MCF 10A (cell line): ENCODE measurements at regions not wholly inside any gene's neighbourhood (a gene's known extent, or its start where the extent isn't known, plus 50 kb on each side); places are given as distances from the start of the nearest gene placed in this dataset.
"Not testable (repeated sequence)": the region's sequence is repeated elsewhere in the genome, so short reads cannot be mapped to it uniquely, and the experiment has no call there.

Experiments
- BruUV-seq: library from RNA; stranded (reverse); fragments of 400-500 nt; replicated peaks from 2 replicates; lab custom pipeline; 2021; lab: Mats Ljungman, UMichigan
- CTCF ChIA-PET: fragments of 300-600 bp; sonication (Branson Sonifier 250); formaldehyde crosslinking; extraction: SDS; loops from one replicate; lab custom pipeline; 2021; ENCODE audit warnings: antibody characterized with exemption, inconsistent platforms; lab: Yijun Ruan, JAX
- POLR2A ChIA-PET: fragments of 300-600, 350-650 bp; sonication (Branson Sonifier 250); formaldehyde crosslinking; extraction: SDS; loops from one replicate; lab custom pipeline; 2020; ENCODE audit warnings: antibody characterized with exemption, inconsistent platforms; lab: Yijun Ruan, JAX
- DNase-seq: peaks from one replicate; pipeline ENCODE4 v3.0.0-alpha.2; 2018; ENCODE audit not compliant: unreplicated experiment
- H3K27ac Mint-ChIP-seq: one replicate; pipeline ENCODE4 v1.8.0; 2022; ENCODE audit warnings: mild to moderate bottlenecking, low read depth, mixed read lengths; ENCODE audit not compliant: unreplicated experiment
- H3K27me3 Mint-ChIP-seq: one replicate; pipeline ENCODE4 v1.8.0; 2022; ENCODE audit warnings: mixed read lengths; ENCODE audit not compliant: insufficient read depth, unreplicated experiment
- H3K36me3 Mint-ChIP-seq: one replicate; pipeline ENCODE4 v1.8.0; 2022; ENCODE audit warnings: mild to moderate bottlenecking, moderate library complexity, mixed read lengths; ENCODE audit not compliant: insufficient read depth, unreplicated experiment
- H3K4me1 Mint-ChIP-seq: one replicate; pipeline ENCODE4 v1.8.0; 2022; ENCODE audit warnings: mixed read lengths; ENCODE audit not compliant: insufficient read depth, unreplicated experiment
- H3K4me3 Mint-ChIP-seq: one replicate; pipeline ENCODE4 v1.8.0; 2022; ENCODE audit warnings: mild to moderate bottlenecking, moderate library complexity, mixed read lengths; ENCODE audit not compliant: unreplicated experiment
- H3K9me3 Mint-ChIP-seq: one replicate; pipeline ENCODE4 v1.8.0; 2022; ENCODE audit warnings: mixed read lengths; ENCODE audit not compliant: unreplicated experiment
- intact Hi-C: fragments of 100-400 bp; cut with micrococcal nuclease; formaldehyde crosslinking; loops from 2 replicates; pipeline ENCODE4 v1.14.1; 2022
- TF ChIP-seq, protein P1 (sequence below): fragments of 200-600 bp; IDR thresholded peaks from one replicate; pipeline ENCODE4 v1.8.0; 2022; ENCODE audit warnings: antibody characterized with exemption, mild to moderate bottlenecking; ENCODE audit not compliant: unreplicated experiment

DNA sequence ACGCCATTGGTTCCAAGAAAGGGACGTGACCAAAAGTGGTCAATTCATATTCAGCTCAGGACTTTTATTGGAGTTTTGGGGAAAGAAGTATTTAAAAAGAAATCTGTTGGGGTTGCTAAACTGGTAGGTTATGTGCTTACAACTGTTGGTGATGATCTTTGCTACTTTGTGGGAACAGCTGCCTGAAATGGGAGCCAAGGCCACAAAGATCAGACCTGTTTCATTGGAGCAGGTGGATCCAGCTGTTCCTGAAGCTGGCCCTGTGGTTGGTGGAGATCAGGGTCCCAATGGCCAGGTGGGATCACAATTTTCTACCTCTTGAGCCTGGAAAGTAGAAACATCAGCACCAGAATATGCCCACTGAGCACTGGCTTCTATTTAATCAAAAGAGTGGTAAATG, 144.5 kb downstream of the PSAT1 start:
- no peak overlapping the region for H3K4me3 Mint-ChIP-seq
- H3K27ac Mint-ChIP-seq, result no peak overlapping the region
- intact Hi-C loops, result no loop called here
- H3K27me3 Mint-ChIP-seq, result peaks cover 5% of the 10 kb centered on the region
- no peaks in the 10 kb centered on the region for H3K36me3 Mint-ChIP-seq
- TF ChIP-seq, protein P1, sequence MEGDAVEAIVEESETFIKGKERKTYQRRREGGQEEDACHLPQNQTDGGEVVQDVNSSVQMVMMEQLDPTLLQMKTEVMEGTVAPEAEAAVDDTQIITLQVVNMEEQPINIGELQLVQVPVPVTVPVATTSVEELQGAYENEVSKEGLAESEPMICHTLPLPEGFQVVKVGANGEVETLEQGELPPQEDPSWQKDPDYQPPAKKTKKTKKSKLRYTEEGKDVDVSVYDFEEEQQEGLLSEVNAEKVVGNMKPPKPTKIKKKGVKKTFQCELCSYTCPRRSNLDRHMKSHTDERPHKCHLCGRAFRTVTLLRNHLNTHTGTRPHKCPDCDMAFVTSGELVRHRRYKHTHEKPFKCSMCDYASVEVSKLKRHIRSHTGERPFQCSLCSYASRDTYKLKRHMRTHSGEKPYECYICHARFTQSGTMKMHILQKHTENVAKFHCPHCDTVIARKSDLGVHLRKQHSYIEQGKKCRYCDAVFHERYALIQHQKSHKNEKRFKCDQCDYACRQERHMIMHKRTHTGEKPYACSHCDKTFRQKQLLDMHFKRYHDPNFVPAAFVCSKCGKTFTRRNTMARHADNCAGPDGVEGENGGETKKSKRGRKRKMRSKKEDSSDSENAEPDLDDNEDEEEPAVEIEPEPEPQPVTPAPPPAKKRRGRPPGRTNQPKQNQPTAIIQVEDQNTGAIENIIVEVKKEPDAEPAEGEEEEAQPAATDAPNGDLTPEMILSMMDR, result no peak
- H3K4me1 Mint-ChIP-seq, result no peaks in the 10 kb centered on the region
- ChIA-PET POLR2A (no interaction called here), CTCF (interaction anchor here (0.7 to 1.1 kb wide), 2 partner anchors 9 to 99 kb away, joined by 3 to 4 read pairs; no protein-coding TSS in a partner anchor)
- no peaks in the 10 kb centered on the region for H3K9me3 Mint-ChIP-seq
- no peak for DNase-seq
- no TSS peak for BruUV-seq

DNA sequence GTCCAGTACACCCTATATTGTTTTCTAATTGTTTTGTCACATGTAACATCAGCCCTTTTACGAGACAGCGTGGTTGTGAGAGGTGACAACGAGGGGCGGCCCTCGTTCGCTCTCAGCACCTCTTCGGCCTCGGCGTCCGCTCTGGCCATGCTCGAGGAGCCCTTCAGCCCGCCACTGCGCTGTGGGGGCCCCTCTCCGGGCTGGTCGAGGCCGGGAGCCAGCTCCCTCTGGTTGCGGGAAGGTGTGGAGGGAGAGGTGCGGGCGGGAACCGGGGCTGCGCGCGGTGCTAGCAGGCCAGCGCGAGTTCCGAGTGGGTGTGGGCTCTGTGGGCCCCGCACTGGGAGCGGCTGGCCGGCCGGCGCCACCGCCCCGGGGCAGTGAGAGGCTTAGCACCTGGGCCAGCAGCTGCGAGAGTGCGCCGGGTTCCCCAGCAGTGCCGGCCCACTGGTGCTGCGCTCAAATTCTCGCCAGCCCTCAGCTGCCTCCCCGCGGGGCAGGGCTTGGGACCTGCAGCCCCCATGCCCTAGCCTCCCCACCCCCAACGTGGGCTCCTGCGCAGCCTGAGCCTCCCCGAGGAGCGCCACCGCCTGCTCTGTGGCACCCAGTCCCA, 145.0 kb downstream of the PSAT1 start:
- no peaks in the 10 kb centered on the region for H3K4me1 Mint-ChIP-seq
- H3K36me3 Mint-ChIP-seq, result no peaks in the 10 kb centered on the region
- no TSS peak for BruUV-seq
- DNase-seq, result no peak
- no peak overlapping the region for H3K27ac Mint-ChIP-seq
- ChIA-PET POLR2A (no interaction called here), CTCF (interaction anchor here (0.7 to 1.1 kb wide), 2 partner anchors 10 to 828 kb away, joined by 3 to 4 read pairs; no protein-coding TSS in a partner anchor)
- intact Hi-C loops, result no loop called here
- no peaks in the 10 kb centered on the region for H3K9me3 Mint-ChIP-seq
- TF ChIP-seq, protein P1, result no peak
- no peaks in the 10 kb centered on the region for H3K27me3 Mint-ChIP-seq
- no peak overlapping the region for H3K4me3 Mint-ChIP-seq

DNA sequence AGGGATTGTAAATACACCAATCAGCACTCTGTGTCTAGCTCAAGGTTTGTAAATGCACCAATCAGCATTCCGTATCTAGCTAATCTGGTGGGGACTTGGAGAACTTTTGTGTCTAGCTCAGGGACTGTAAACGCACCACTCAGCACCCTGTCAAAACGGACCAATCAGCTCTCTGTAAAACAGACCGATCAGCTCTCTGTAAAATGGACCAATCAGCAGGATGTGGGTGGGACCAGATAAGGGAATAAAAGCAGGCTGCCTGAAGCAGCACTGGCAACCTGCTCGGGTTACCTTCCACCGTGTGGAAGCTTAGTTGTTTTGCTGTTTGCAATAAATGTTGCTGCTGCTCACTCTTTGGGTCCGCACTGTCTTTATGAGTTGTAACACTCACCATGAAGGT, 145.7 kb downstream of the PSAT1 start:
- CTCF ChIA-PET, result interaction anchor here (0.7 kb wide), 1 partner anchor 828 kb away, joined by 3 read pairs; no protein-coding TSS in a partner anchor
- H3K9me3 Mint-ChIP-seq, H3K27me3 Mint-ChIP-seq, POLR2A ChIA-PET, H3K4me1 Mint-ChIP-seq, H3K36me3 Mint-ChIP-seq, H3K4me3 Mint-ChIP-seq, DNase-seq, intact Hi-C loops, BruUV-seq, H3K27ac Mint-ChIP-seq: not testable (repeated sequence)

DNA sequence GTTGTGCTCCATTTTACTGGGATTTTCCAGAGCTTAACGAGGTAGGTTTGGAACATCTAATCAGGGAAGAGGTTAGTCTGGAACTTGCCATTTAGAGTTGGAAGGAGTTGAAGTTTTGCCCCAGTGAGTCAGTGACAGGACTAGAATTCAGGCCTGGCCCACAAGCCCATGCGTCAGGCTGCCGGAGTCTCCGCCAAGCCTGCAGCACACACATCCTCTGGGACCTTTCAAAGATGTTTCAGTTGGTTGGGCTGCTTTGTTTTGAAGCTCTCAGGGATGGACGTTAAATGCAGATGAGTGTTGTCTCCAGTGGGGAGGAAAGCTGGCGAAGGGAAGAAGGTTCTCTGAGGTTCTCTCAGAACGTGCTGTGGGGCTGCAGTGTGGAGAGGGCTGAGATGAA, 147.0 kb downstream of the PSAT1 start:
- H3K4me1 Mint-ChIP-seq, result no peaks in the 10 kb centered on the region
- no TSS peak for BruUV-seq
- intact Hi-C loops, result no loop called here
- ChIA-PET CTCF (interaction anchor here (0.6 kb wide), 2 partner anchors 9 to 12 kb away, joined by 3 read pairs; no protein-coding TSS in a partner anchor), POLR2A (no interaction called here)
- TF ChIP-seq, protein P1, result no peak
- no peak for DNase-seq
- H3K27me3 Mint-ChIP-seq, result no peaks in the 10 kb centered on the region
- H3K27ac Mint-ChIP-seq, result no peak overlapping the region
- no peak overlapping the region for H3K4me3 Mint-ChIP-seq
- no peaks in the 10 kb centered on the region for H3K9me3 Mint-ChIP-seq
- H3K36me3 Mint-ChIP-seq, result no peaks in the 10 kb centered on the region
